Nephron (organoid): ENCODE measurements at regions not wholly inside any gene's neighbourhood (a gene's known extent, or its start where the extent isn't known, plus 50 kb on each side); places are given as distances from the start of the nearest gene placed in this dataset.

Experiments used
- H3K27ac Mint-ChIP-seq, 3 experiments: 2 replicates each; pipeline ENCODE4 v1.8.0; 2020; ENCODE audit warnings: mixed read lengths in 3 of 3, mild to moderate bottlenecking in 2 of 3, moderate library complexity in 1 of 3
- H3K27me3 Mint-ChIP-seq: 2 replicates; pipeline ENCODE4 v1.8.0; 2021; ENCODE audit warnings: low read depth, mild to moderate bottlenecking, moderate library complexity, mixed read lengths
- H3K36me3 Mint-ChIP-seq: 2 replicates; pipeline ENCODE4 v1.8.0; 2020; ENCODE audit warnings: low read depth, mixed read lengths
- H3K4me1 Mint-ChIP-seq: 2 replicates; pipeline ENCODE4 v1.8.0; 2020; ENCODE audit warnings: mixed read lengths
- H3K4me3 Mint-ChIP-seq, 3 experiments: 2 replicates each; pipeline ENCODE4 v1.8.0; 2020; ENCODE audit warnings: mild to moderate bottlenecking in 3 of 3, mixed read lengths in 3 of 3, moderate library complexity in 2 of 3
- H3K9me3 Mint-ChIP-seq: 2 replicates; pipeline ENCODE4 v1.8.0; 2020; ENCODE audit warnings: mixed read lengths
- CTCF ChIP-seq, 3 experiments: fragments of 200-600 bp; sonication (generic); IDR thresholded peaks; one replicate each; pipeline ENCODE4 v1.5.0; 2021; ENCODE audit warnings: antibody characterized with exemption in 3 of 3; ENCODE audit not compliant: unreplicated experiment in 3 of 3

- no peaks in the 10 kb centered on the region for H3K27me3 Mint-ChIP-seq
- no peaks in the 10 kb centered on the region for H3K36me3 Mint-ChIP-seq
- H3K27ac Mint-ChIP-seq = no peak overlapping the region
- H3K4me3 Mint-ChIP-seq = no peak overlapping the region
- no peak for TF ChIP-seq CTCF (IDR thresholded peaks at IDR 0.05; ENCODE audit: unreplicated experiment in 3 of 3)
- peaks cover 7% of the 10 kb centered on the region for H3K4me1 Mint-ChIP-seq
- no peaks in the 10 kb centered on the region for H3K9me3 Mint-ChIP-seq
Measured at GRCh38 chr11:87444993-87445392, 407.3 kb downstream of the TMEM135 start.

GRCh38 chr11:87443707-87444106 is 406.0 kb downstream of the TMEM135 start:
- no peaks in the 10 kb centered on the region for H3K27me3 Mint-ChIP-seq
- H3K36me3 Mint-ChIP-seq = no peaks in the 10 kb centered on the region
- no peak overlapping the region for H3K4me3 Mint-ChIP-seq
- peaks cover 11% of the 10 kb centered on the region for H3K4me1 Mint-ChIP-seq
- TF ChIP-seq CTCF (IDR thresholded peaks at IDR 0.05; ENCODE audit: unreplicated experiment in 3 of 3) = no peak
- H3K27ac Mint-ChIP-seq = peak overlapping the region in 1 of 3 experiments; percentile 45
- H3K9me3 Mint-ChIP-seq = no peaks in the 10 kb centered on the region

- Mint-ChIP-seq H3K27me3 (no peaks in the 10 kb centered on the region), H3K9me3 (no peaks in the 10 kb centered on the region), H3K27ac (peak overlapping the region in 2 of 3 experiments; percentile 40 to 43), H3K4me1 (peaks cover 11% of the 10 kb centered on the region), H3K4me3 (no peak overlapping the region), H3K36me3 (no peaks in the 10 kb centered on the region)
- TF ChIP-seq CTCF (IDR thresholded peaks at IDR 0.05; ENCODE audit: unreplicated experiment in 3 of 3) = no peak
Measured at GRCh38 chr11:87440076-87440770, 402.5 kb downstream of the TMEM135 start.

- no peaks in the 10 kb centered on the region for H3K27me3 Mint-ChIP-seq
- H3K4me1 Mint-ChIP-seq = peaks cover 14% of the 10 kb centered on the region
- TF ChIP-seq CTCF (IDR thresholded peaks at IDR 0.05; ENCODE audit: unreplicated experiment in 3 of 3) = no peak
- no peaks in the 10 kb centered on the region for H3K36me3 Mint-ChIP-seq
- H3K9me3 Mint-ChIP-seq = no peaks in the 10 kb centered on the region
- no peak overlapping the region for H3K27ac Mint-ChIP-seq
- H3K4me3 Mint-ChIP-seq = no peak overlapping the region
Measured at GRCh38 chr11:87438416-87438815, 400.7 kb downstream of the TMEM135 start.

GRCh38 chr11:87437844-87438223 is 400.1 kb downstream of the TMEM135 start:
- Mint-ChIP-seq H3K27me3 (no peaks in the 10 kb centered on the region), H3K27ac (no peak overlapping the region), H3K36me3 (no peaks in the 10 kb centered on the region), H3K4me3 (no peak overlapping the region), H3K9me3 (no peaks in the 10 kb centered on the region), H3K4me1 (peaks cover 19% of the 10 kb centered on the region)
- TF ChIP-seq CTCF (IDR thresholded peaks at IDR 0.05; ENCODE audit: unreplicated experiment in 3 of 3) = no peak
